ENCODE measurements at regions not wholly inside any gene's neighbourhood (a gene's known extent, or its start where the extent isn't known, plus 50 kb on each side); places are given as distances from the start of the nearest gene placed in this dataset.

- H3K4me1 ChIP-seq (ENCODE audit: low read length): peaks cover 8% of the 10 kb centered on the region
- H3K4me2 ChIP-seq (ENCODE audit: low read depth, low read length): 0 out of 2 replicates have a peak overlapping the region, but pooled peaks have one; percentile 13
These were observed 325.1 kb upstream of the DCN start for GRCh38 chr12:91507754-91508153.

GRCh38 chr12:91506452-91506851 lies 323.8 kb upstream of the DCN start:
- Histone ChIP-seq H3K4me3 (ENCODE audit: low read length) (no peak overlapping the region), H3K27me3 (replicated peaks; ENCODE audit: insufficient read depth, low read length) (no peaks in the 10 kb centered on the region), H3K36me3 (replicated peaks; ENCODE audit: insufficient read depth, low read length) (no peaks in the 10 kb centered on the region), H3K79me2 (ENCODE audit: low read length) (no peaks in the 10 kb centered on the region), H2AFZ (ENCODE audit: low read length) (no peak overlapping the region), H3K9me3 (replicated peaks; ENCODE audit: insufficient read depth, low read length) (no peaks in the 10 kb centered on the region), H3K4me1 (ENCODE audit: low read length) (peaks cover 8% of the 10 kb centered on the region), H4K20me1 (ENCODE audit: insufficient read depth, low read length) (no peaks in the 10 kb centered on the region), H3K4me2 (ENCODE audit: low read depth, low read length) (no peak overlapping the region), H3K9me2 (replicated peaks; ENCODE audit: insufficient read depth, low read length) (no peaks in the 10 kb centered on the region), H3K27ac (ENCODE audit: low read length) (no peak overlapping the region), H3K9ac (ENCODE audit: low read length) (no peak overlapping the region), H3F3A (ENCODE audit: insufficient read depth, low read length) (no peaks in the 10 kb centered on the region)
- TF ChIP-seq EZH2phosphoT487 (IDR thresholded peaks at IDR 0.05; ENCODE audit: low read length) (no peak), CTCF (IDR thresholded peaks at IDR 0.05; ENCODE audit: low read length) (no peak), EZH2 (optimal IDR thresholded peaks at IDR 0.05; ENCODE audit: low read depth, low read length) (no peak)
- DNase-seq: no peak

More at GRCh38 chr12:91507754-91508153, 325.1 kb upstream of the DCN start:
- Histone ChIP-seq H3K9me3 (replicated peaks; ENCODE audit: insufficient read depth, low read length) (no peaks in the 10 kb centered on the region), H3K27me3 (replicated peaks; ENCODE audit: insufficient read depth, low read length) (no peaks in the 10 kb centered on the region), H4K20me1 (ENCODE audit: insufficient read depth, low read length) (no peaks in the 10 kb centered on the region), H3K9ac (ENCODE audit: low read length) (no peak overlapping the region), H3K27ac (ENCODE audit: low read length) (no peak overlapping the region), H3K36me3 (replicated peaks; ENCODE audit: insufficient read depth, low read length) (no peaks in the 10 kb centered on the region), H3K9me2 (replicated peaks; ENCODE audit: insufficient read depth, low read length) (no peaks in the 10 kb centered on the region), H3K4me3 (ENCODE audit: low read length) (no peak overlapping the region), H3F3A (ENCODE audit: insufficient read depth, low read length) (no peaks in the 10 kb centered on the region), H2AFZ (ENCODE audit: low read length) (peak overlapping the region; percentile 11; the same call in 1 of the 2 replicates), H3K79me2 (ENCODE audit: low read length) (no peaks in the 10 kb centered on the region)
- DNase-seq: no peak
- no peak for TF ChIP-seq EZH2 (optimal IDR thresholded peaks at IDR 0.05; ENCODE audit: low read depth, low read length)
- no peak for TF ChIP-seq CTCF (IDR thresholded peaks at IDR 0.05; ENCODE audit: low read length)

- Histone ChIP-seq H3K79me2 (ENCODE audit: low read length) (no peaks in the 10 kb centered on the region), H3K36me3 (replicated peaks; ENCODE audit: insufficient read depth, low read length) (no peaks in the 10 kb centered on the region), H2AFZ (ENCODE audit: low read length) (no peak overlapping the region), H3F3A (ENCODE audit: insufficient read depth, low read length) (no peaks in the 10 kb centered on the region), H3K27me3 (replicated peaks; ENCODE audit: insufficient read depth, low read length) (no peaks in the 10 kb centered on the region), H3K4me1 (ENCODE audit: low read length) (peaks cover 8% of the 10 kb centered on the region), H3K9me2 (replicated peaks; ENCODE audit: insufficient read depth, low read length) (no peaks in the 10 kb centered on the region), H4K20me1 (ENCODE audit: insufficient read depth, low read length) (no peaks in the 10 kb centered on the region), H3K27ac (ENCODE audit: low read length) (no peak overlapping the region), H3K4me3 (ENCODE audit: low read length) (no peak overlapping the region), H3K9me3 (replicated peaks; ENCODE audit: insufficient read depth, low read length) (no peaks in the 10 kb centered on the region), H3K9ac (ENCODE audit: low read length) (no peak overlapping the region), H3K4me2 (ENCODE audit: low read depth, low read length) (no peak overlapping the region)
- no peak for TF ChIP-seq EZH2 (optimal IDR thresholded peaks at IDR 0.05; ENCODE audit: low read depth, low read length)
- no peak for TF ChIP-seq CTCF (IDR thresholded peaks at IDR 0.05; ENCODE audit: low read length)
- TF ChIP-seq EZH2phosphoT487 (IDR thresholded peaks at IDR 0.05; ENCODE audit: low read length): no peak
- no peak for DNase-seq
These were observed 322.4 kb upstream of the DCN start for GRCh38 chr12:91505006-91505405.
